ENCODE measurements at regions not wholly inside any gene's neighbourhood (a gene's known extent, or its start where the extent isn't known, plus 50 kb on each side); places are given as distances from the start of the nearest gene placed in this dataset.

- no peak overlapping the region for H3K27ac ChIP-seq (ENCODE audit: control insufficient read depth, insufficient read depth, low read length)
- H4K20me1 ChIP-seq (ENCODE audit: control insufficient read depth, extremely low read depth, insufficient read depth, low read length), result no peaks in the 10 kb centered on the region
- no peaks in the 10 kb centered on the region for H3K9me3 ChIP-seq (ENCODE audit: control insufficient read depth, low read depth, low read length)
- no peak overlapping the region for H3K4me2 ChIP-seq (ENCODE audit: control insufficient read depth, extremely low read depth, insufficient read depth, low read depth, low read length)
- no peaks in the 10 kb centered on the region for H3K36me3 ChIP-seq (ENCODE audit: control insufficient read depth in 2 of 2, extremely low read depth in 1 of 2, insufficient read depth in 2 of 2, low read length in 2 of 2)
- H3K79me2 ChIP-seq (ENCODE audit: control insufficient read depth, insufficient read depth, low read length), result no peaks in the 10 kb centered on the region
- FAIRE-seq (no peak), DNase-seq (ENCODE audit: low read depth, low spot score) (no peak)
- H3K4me3 ChIP-seq (ENCODE audit: control insufficient read depth in 2 of 3, extremely low read depth in 1 of 3, insufficient read depth in 2 of 3, low read depth in 1 of 3, low read length in 3 of 3), result no peak overlapping the region
- H3K9me1 ChIP-seq (ENCODE audit: control insufficient read depth, extremely low read depth, insufficient read depth, low read length), result no peaks in the 10 kb centered on the region
- H3K9ac ChIP-seq (ENCODE audit: control insufficient read depth, extremely low read depth, insufficient read depth, low read length), result no peak overlapping the region
- H2AFZ ChIP-seq (ENCODE audit: control insufficient read depth, low read length), result no peak overlapping the region
- dilution Hi-C loops (cut with MboI; ENCODE audit: extremely low pct_ligation_motif_present, low sequenced_read_pairs), result no loop called here
- H3K4me1 ChIP-seq (ENCODE audit: control insufficient read depth, extremely low read depth, insufficient read depth, low read length), result peaks cover 9% of the 10 kb centered on the region
- no peaks in the 10 kb centered on the region for H3K27me3 ChIP-seq (ENCODE audit: control insufficient read depth, extremely low read depth, insufficient read depth, low read length)
- TF ChIP-seq CTCF (optimal IDR thresholded peaks at IDR 0.05 in 1 of 3, IDR thresholded peaks at IDR 0.05 in 1 of 3, conservative IDR thresholded peaks at IDR 0.05 in 1 of 3; ENCODE audit: extremely low read depth in 1 of 3, insufficient read depth in 2 of 3, low read length in 3 of 3), result no peak
- no peak for TF ChIP-seq EZH2 (IDR thresholded peaks at IDR 0.05; ENCODE audit: low read length)
Observed at GRCh38 chr9:16121601-16122286, 568.9 kb downstream of the CCDC171 start.

- no peaks in the 10 kb centered on the region for H3K9me3 ChIP-seq (ENCODE audit: control insufficient read depth, low read depth, low read length)
- H3K4me2 ChIP-seq (ENCODE audit: control insufficient read depth, extremely low read depth, insufficient read depth, low read depth, low read length), result no peak overlapping the region
- TF ChIP-seq CTCF (optimal IDR thresholded peaks at IDR 0.05 in 1 of 3, IDR thresholded peaks at IDR 0.05 in 1 of 3, conservative IDR thresholded peaks at IDR 0.05 in 1 of 3; ENCODE audit: extremely low read depth in 1 of 3, insufficient read depth in 2 of 3, low read length in 3 of 3) (no peak), EZH2 (IDR thresholded peaks at IDR 0.05; ENCODE audit: low read length) (no peak)
- dilution Hi-C loops (cut with MboI; ENCODE audit: extremely low pct_ligation_motif_present, low sequenced_read_pairs), result no loop called here
- no peaks in the 10 kb centered on the region for H3K36me3 ChIP-seq (ENCODE audit: control insufficient read depth in 2 of 2, extremely low read depth in 1 of 2, insufficient read depth in 2 of 2, low read length in 2 of 2)
- no peak overlapping the region for H2AFZ ChIP-seq (ENCODE audit: control insufficient read depth, low read length)
- no peaks in the 10 kb centered on the region for H3K9me1 ChIP-seq (ENCODE audit: control insufficient read depth, extremely low read depth, insufficient read depth, low read length)
- H3K27ac ChIP-seq (ENCODE audit: control insufficient read depth, insufficient read depth, low read length), result no peak overlapping the region
- H3K79me2 ChIP-seq (ENCODE audit: control insufficient read depth, insufficient read depth, low read length), result no peaks in the 10 kb centered on the region
- H3K27me3 ChIP-seq (ENCODE audit: control insufficient read depth, extremely low read depth, insufficient read depth, low read length), result no peaks in the 10 kb centered on the region
- no peaks in the 10 kb centered on the region for H4K20me1 ChIP-seq (ENCODE audit: control insufficient read depth, extremely low read depth, insufficient read depth, low read length)
- H3K9ac ChIP-seq (ENCODE audit: control insufficient read depth, extremely low read depth, insufficient read depth, low read length), result no peak overlapping the region
- H3K4me3 ChIP-seq (ENCODE audit: control insufficient read depth in 2 of 3, extremely low read depth in 1 of 3, insufficient read depth in 2 of 3, low read depth in 1 of 3, low read length in 3 of 3), result no peak overlapping the region
- peaks cover 5% of the 10 kb centered on the region for H3K4me1 ChIP-seq (ENCODE audit: control insufficient read depth, extremely low read depth, insufficient read depth, low read length)
- DNase-seq (ENCODE audit: low read depth, low spot score) (no peak), FAIRE-seq (no peak)
Observed at GRCh38 chr9:16125629-16126028, 572.8 kb downstream of the CCDC171 start.
